Gastrocnemius medialis (tissue), 4 donors: ENCODE measurements at regions not wholly inside any gene's neighbourhood (a gene's known extent, or its start where the extent isn't known, plus 50 kb on each side); places are given as distances from the start of the nearest gene placed in this dataset.

Experiments
- ATAC-seq, 2 donors: fragments of 150-250 bp; one replicate each; pipeline ENCODE4 v1.9.1; 2016
- DNase-seq, 2 donors: peaks; one replicate each; pipeline ENCODE4 v3.0.0-alpha.2; 2019
- H3K27ac ChIP-seq, 4 donors: fragments of 200-600 bp; sonication (generic); 1 replicate in 1 of 4; 2 replicates in 3 of 4; pipeline ENCODE4 v1.5.1; 2016 to 2018; ENCODE audit warnings: mild to moderate bottlenecking in 2 of 4, moderate library complexity in 1 of 4
- H3K27me3 ChIP-seq, 3 donors: fragments of 200-600 bp; sonication (generic) in 2 of 3; 1 replicate in 1 of 3; 2 replicates in 2 of 3; pipeline versions ENCODE4 v1.5.1 to v1.6.0; 2016 to 2019; ENCODE audit warnings: mild to moderate bottlenecking in 1 of 3, moderate library complexity in 1 of 3
- H3K36me3 ChIP-seq, 2 donors: fragments of 200-600 bp; sonication (generic) in 1 of 2; one replicate each; pipeline ENCODE4 v1.5.1; 2017 to 2018
- H3K4me1 ChIP-seq, 2 donors: fragments of 200-600 bp; sonication (generic) in 1 of 2; one replicate each; pipeline ENCODE4 v1.5.1; 2016 to 2017; ENCODE audit warnings: mild to moderate bottlenecking in 2 of 2
- H3K4me3 ChIP-seq, 4 donors: fragments of 200-600 bp; sonication (generic) in 3 of 4; 1 replicate in 1 of 4; 2 replicates in 3 of 4; pipeline ENCODE4 v1.5.1; 2016 to 2019; ENCODE audit warnings: mild to moderate bottlenecking in 2 of 4
- H3K9me3 ChIP-seq, 3 donors: fragments of 200-600 bp; sonication (generic) in 2 of 3; 1 replicate in 1 of 3; 2 replicates in 2 of 3; pipeline ENCODE4 v1.5.1; 2016 to 2019
- POLR2A ChIP-seq, 2 donors: fragments of 450-650 bp; IDR thresholded peaks; one replicate each; pipeline ENCODE4 v1.6.1; 2017; ENCODE audit warnings: antibody characterized with exemption in 2 of 2, mild to moderate bottlenecking in 2 of 2, moderate library complexity in 2 of 2
- in situ Hi-C, 4 donors: fragments of 200-750 bp; cut with MboI; loops; one replicate each; pipeline versions ENCODE4 v1.15.0 to v1.8.0; 2017; ENCODE audit warnings: low sequenced_read_pairs in 4 of 4
- intact Hi-C: fragments of 100-400 bp; cut with DNase I; formaldehyde crosslinking; loops from one replicate; pipeline ENCODE4 v1.15.1; 2023; ENCODE audit warnings: low total_unique reads
- TF ChIP-seq, protein P1 (sequence below), 5 experiments: fragments of 450-650 bp in 3 of 5; fragments of 200-600 bp in 2 of 5; sonication (generic) in 2 of 5; IDR thresholded peaks in 4 of 5; conservative IDR thresholded peaks in 1 of 5; 1 replicate in 4 of 5; 2 replicates in 1 of 5; pipeline ENCODE4 v1.5.1; 2016 to 2019; ENCODE audit warnings: antibody characterized with exemption in 5 of 5, mild to moderate bottlenecking in 3 of 5, moderate library complexity in 3 of 5

GRCh38 chr20:52869698-52870501, 102.3 kb upstream of the TSHZ2 start:
- H3K27me3 ChIP-seq = no peaks in the 10 kb centered on the region
- DNase-seq (no peak), ATAC-seq (no peak)
- H3K9me3 ChIP-seq = no peaks in the 10 kb centered on the region
- H3K36me3 ChIP-seq = no peaks in the 10 kb centered on the region
- no peak overlapping the region for H3K4me3 ChIP-seq
- intact Hi-C loops (no loop called here), in situ Hi-C loops (no loop called here)
- no peak overlapping the region for H3K27ac ChIP-seq
- TF ChIP-seq, protein P1, sequence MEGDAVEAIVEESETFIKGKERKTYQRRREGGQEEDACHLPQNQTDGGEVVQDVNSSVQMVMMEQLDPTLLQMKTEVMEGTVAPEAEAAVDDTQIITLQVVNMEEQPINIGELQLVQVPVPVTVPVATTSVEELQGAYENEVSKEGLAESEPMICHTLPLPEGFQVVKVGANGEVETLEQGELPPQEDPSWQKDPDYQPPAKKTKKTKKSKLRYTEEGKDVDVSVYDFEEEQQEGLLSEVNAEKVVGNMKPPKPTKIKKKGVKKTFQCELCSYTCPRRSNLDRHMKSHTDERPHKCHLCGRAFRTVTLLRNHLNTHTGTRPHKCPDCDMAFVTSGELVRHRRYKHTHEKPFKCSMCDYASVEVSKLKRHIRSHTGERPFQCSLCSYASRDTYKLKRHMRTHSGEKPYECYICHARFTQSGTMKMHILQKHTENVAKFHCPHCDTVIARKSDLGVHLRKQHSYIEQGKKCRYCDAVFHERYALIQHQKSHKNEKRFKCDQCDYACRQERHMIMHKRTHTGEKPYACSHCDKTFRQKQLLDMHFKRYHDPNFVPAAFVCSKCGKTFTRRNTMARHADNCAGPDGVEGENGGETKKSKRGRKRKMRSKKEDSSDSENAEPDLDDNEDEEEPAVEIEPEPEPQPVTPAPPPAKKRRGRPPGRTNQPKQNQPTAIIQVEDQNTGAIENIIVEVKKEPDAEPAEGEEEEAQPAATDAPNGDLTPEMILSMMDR (IDR thresholded peaks at IDR 0.05 in 4 of 5, conservative IDR thresholded peaks at IDR 0.05 in 1 of 5) = no peak
- no peak for TF ChIP-seq POLR2A (IDR thresholded peaks at IDR 0.05)
- H3K4me1 ChIP-seq = no peaks in the 10 kb centered on the region

DNA sequence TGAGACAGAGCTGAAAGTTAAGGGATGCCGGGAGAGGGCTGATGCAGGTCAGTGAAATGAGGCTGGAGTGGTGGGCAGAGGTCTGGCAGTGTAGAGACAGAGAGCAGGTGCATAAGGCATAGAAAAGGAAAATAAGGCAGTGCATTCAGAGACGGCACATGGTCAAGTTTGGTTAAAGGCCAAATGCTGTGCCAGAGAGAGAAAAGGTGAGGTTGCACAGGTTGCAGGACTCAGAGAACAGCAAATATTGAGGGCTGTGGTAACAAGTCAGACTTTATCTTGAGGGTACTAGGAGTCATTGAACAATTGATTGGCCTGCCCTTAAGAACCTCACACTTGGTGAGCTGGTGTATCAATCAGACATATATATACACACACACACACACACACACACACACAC, 102.9 kb upstream of the TSHZ2 start:
- intact Hi-C loops = no loop called here
- H3K36me3 ChIP-seq = no peaks in the 10 kb centered on the region
- H3K4me3 ChIP-seq = no peak overlapping the region
- ATAC-seq = no peak
- no peak for DNase-seq
- in situ Hi-C loops = no loop called here
- no peak for TF ChIP-seq POLR2A (IDR thresholded peaks at IDR 0.05)
- TF ChIP-seq, protein P1 (IDR thresholded peaks at IDR 0.05 in 4 of 5, conservative IDR thresholded peaks at IDR 0.05 in 1 of 5) = no peak
- no peaks in the 10 kb centered on the region for H3K9me3 ChIP-seq
- no peaks in the 10 kb centered on the region for H3K4me1 ChIP-seq
- H3K27me3 ChIP-seq = no peaks in the 10 kb centered on the region
- no peak overlapping the region for H3K27ac ChIP-seq

- DNase-seq = no peak
- ATAC-seq = no peak
- Histone ChIP-seq H3K27me3 (no peaks in the 10 kb centered on the region), H3K36me3 (no peaks in the 10 kb centered on the region), H3K4me3 (no peak overlapping the region), H3K27ac (no peak overlapping the region), H3K9me3 (no peaks in the 10 kb centered on the region), H3K4me1 (no peaks in the 10 kb centered on the region)
- intact Hi-C loops = no loop called here
- no peak for TF ChIP-seq POLR2A (IDR thresholded peaks at IDR 0.05)
- TF ChIP-seq, protein P1 (IDR thresholded peaks at IDR 0.05 in 4 of 5, conservative IDR thresholded peaks at IDR 0.05 in 1 of 5) = no peak
- in situ Hi-C loops = no loop called here
These were observed 104.9 kb upstream of the TSHZ2 start for GRCh38 chr20:52867305-52867704.

- in situ Hi-C loops = no loop called here
- no peaks in the 10 kb centered on the region for H3K36me3 ChIP-seq
- no peak overlapping the region for H3K27ac ChIP-seq
- intact Hi-C loops = no loop called here
- no peak overlapping the region for H3K4me3 ChIP-seq
- H3K9me3 ChIP-seq = no peaks in the 10 kb centered on the region
- DNase-seq (no peak), ATAC-seq (no peak)
- H3K27me3 ChIP-seq = no peaks in the 10 kb centered on the region
- TF ChIP-seq POLR2A (IDR thresholded peaks at IDR 0.05) = no peak
- TF ChIP-seq, protein P1 (IDR thresholded peaks at IDR 0.05 in 4 of 5, conservative IDR thresholded peaks at IDR 0.05 in 1 of 5) = no peak
- no peaks in the 10 kb centered on the region for H3K4me1 ChIP-seq
These were observed 107.1 kb upstream of the TSHZ2 start for GRCh38 chr20:52864916-52865605.
